Calu3 (cell line): ENCODE measurements at regions not wholly inside any gene's neighbourhood (a gene's known extent, or its start where the extent isn't known, plus 50 kb on each side); places are given as distances from the start of the nearest gene placed in this dataset.

Source experiments
- BruUV-seq: library from RNA; stranded (reverse); fragments of 400-500 nt; replicated peaks from 2 replicates; lab custom pipeline; 2021; lab: Mats Ljungman, UMichigan
- CTCF ChIA-PET: fragments of 300-600 bp; sonication (Branson Sonifier 250); formaldehyde crosslinking; loops from one replicate; lab custom pipeline; 2022; ENCODE audit warnings: antibody characterized with exemption; lab: Charles Lee
- DNase-seq: peaks from one replicate; pipeline ENCODE4 v3.0.0; 2022
- H3K27ac Mint-ChIP-seq: one replicate; pipeline ENCODE4 v1.8.0; 2022; ENCODE audit warnings: mixed read lengths; ENCODE audit not compliant: unreplicated experiment
- H3K27me3 Mint-ChIP-seq: one replicate; pipeline ENCODE4 v1.8.0; 2022; ENCODE audit warnings: mixed read lengths; ENCODE audit not compliant: unreplicated experiment
- H3K36me3 Mint-ChIP-seq: one replicate; pipeline ENCODE4 v1.8.0; 2022; ENCODE audit warnings: mild to moderate bottlenecking, moderate library complexity, mixed read lengths; ENCODE audit not compliant: insufficient read depth, unreplicated experiment
- H3K4me1 Mint-ChIP-seq: one replicate; pipeline ENCODE4 v1.8.0; 2022; ENCODE audit warnings: mild to moderate bottlenecking, low read depth, mixed read lengths; ENCODE audit not compliant: unreplicated experiment
- H3K4me3 Mint-ChIP-seq: one replicate; pipeline ENCODE4 v1.8.0; 2022; ENCODE audit warnings: mild to moderate bottlenecking, low read depth, moderate library complexity, mixed read lengths; ENCODE audit not compliant: unreplicated experiment
- H3K9me3 Mint-ChIP-seq: one replicate; pipeline ENCODE4 v1.8.0; 2022; ENCODE audit warnings: low read depth, mixed read lengths; ENCODE audit not compliant: unreplicated experiment
- intact Hi-C: fragments of 100-400 bp; cut with micrococcal nuclease; formaldehyde crosslinking; loops from one replicate; pipeline ENCODE4 v1.10.0; 2022; ENCODE audit not compliant: unreplicated experiment
- TF ChIP-seq, protein P1 (sequence below): fragments of 200-600 bp; IDR thresholded peaks from one replicate; pipeline ENCODE4 v1.8.0; 2022; ENCODE audit warnings: antibody characterized with exemption; ENCODE audit not compliant: unreplicated experiment

DNA sequence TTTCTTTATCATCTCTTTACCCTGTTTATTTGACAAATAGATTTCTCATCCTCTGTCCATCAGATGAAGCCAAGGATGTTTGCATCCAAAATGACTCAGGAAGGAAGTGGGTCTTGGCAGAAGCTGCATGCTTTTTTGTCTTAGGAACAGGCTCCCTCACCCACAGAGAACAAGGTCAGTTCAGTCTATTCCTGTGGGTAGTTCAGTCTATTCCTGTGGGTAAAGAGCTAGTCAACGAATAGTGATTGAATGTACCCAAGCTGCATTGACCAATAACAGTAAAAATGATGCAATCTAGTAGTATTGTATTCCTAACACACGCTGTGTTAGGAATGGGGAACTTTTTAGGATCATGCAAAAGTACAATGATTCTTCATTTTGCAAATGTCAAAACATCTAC is 290.8 kb upstream of the TANK start:
- BruUV-seq, result no TSS peak
- TF ChIP-seq, protein P1, sequence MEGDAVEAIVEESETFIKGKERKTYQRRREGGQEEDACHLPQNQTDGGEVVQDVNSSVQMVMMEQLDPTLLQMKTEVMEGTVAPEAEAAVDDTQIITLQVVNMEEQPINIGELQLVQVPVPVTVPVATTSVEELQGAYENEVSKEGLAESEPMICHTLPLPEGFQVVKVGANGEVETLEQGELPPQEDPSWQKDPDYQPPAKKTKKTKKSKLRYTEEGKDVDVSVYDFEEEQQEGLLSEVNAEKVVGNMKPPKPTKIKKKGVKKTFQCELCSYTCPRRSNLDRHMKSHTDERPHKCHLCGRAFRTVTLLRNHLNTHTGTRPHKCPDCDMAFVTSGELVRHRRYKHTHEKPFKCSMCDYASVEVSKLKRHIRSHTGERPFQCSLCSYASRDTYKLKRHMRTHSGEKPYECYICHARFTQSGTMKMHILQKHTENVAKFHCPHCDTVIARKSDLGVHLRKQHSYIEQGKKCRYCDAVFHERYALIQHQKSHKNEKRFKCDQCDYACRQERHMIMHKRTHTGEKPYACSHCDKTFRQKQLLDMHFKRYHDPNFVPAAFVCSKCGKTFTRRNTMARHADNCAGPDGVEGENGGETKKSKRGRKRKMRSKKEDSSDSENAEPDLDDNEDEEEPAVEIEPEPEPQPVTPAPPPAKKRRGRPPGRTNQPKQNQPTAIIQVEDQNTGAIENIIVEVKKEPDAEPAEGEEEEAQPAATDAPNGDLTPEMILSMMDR, result no peak

GRCh38 chr2:160870729-160871465 is 289.3 kb upstream of the TANK start:
- DNase-seq, result no peak
- H3K4me1 Mint-ChIP-seq, result no peaks in the 10 kb centered on the region
- H3K27me3 Mint-ChIP-seq, result no peaks in the 10 kb centered on the region
- TF ChIP-seq, protein P1, result no peak
- intact Hi-C loops, result no loop called here
- no peaks in the 10 kb centered on the region for H3K36me3 Mint-ChIP-seq
- no peak overlapping the region for H3K4me3 Mint-ChIP-seq
- H3K27ac Mint-ChIP-seq, result no peak overlapping the region
- H3K9me3 Mint-ChIP-seq, result no peaks in the 10 kb centered on the region
- CTCF ChIA-PET, result interaction anchor here (0.7 kb wide), 1 partner anchor 11 kb away, joined by 3 read pairs; no protein-coding TSS in a partner anchor
- no TSS peak for BruUV-seq

More for the DNA sequence above, 290.8 kb upstream of the TANK start:
- DNase-seq, result no peak
- Mint-ChIP-seq H3K9me3 (no peaks in the 10 kb centered on the region), H3K4me3 (no peak overlapping the region), H3K27ac (no peak overlapping the region), H3K36me3 (no peaks in the 10 kb centered on the region), H3K4me1 (no peaks in the 10 kb centered on the region), H3K27me3 (no peaks in the 10 kb centered on the region)
- intact Hi-C loops, result no loop called here
- CTCF ChIA-PET, result no interaction called here

- no peak overlapping the region for H3K4me3 Mint-ChIP-seq
- no peaks in the 10 kb centered on the region for H3K4me1 Mint-ChIP-seq
- H3K27ac Mint-ChIP-seq, result no peak overlapping the region
- CTCF ChIA-PET, result interaction anchor here (0.7 kb wide), 1 partner anchor 12 kb away, joined by 3 read pairs; no protein-coding TSS in a partner anchor
- H3K9me3 Mint-ChIP-seq, result no peaks in the 10 kb centered on the region
- DNase-seq, result no peak
- H3K36me3 Mint-ChIP-seq, result no peaks in the 10 kb centered on the region
- BruUV-seq, result no TSS peak
- H3K27me3 Mint-ChIP-seq, result no peaks in the 10 kb centered on the region
- intact Hi-C loops, result no loop called here
- TF ChIP-seq, protein P1, result no peak
These were observed 288.3 kb upstream of the TANK start for GRCh38 chr2:160871953-160872352.

DNA sequence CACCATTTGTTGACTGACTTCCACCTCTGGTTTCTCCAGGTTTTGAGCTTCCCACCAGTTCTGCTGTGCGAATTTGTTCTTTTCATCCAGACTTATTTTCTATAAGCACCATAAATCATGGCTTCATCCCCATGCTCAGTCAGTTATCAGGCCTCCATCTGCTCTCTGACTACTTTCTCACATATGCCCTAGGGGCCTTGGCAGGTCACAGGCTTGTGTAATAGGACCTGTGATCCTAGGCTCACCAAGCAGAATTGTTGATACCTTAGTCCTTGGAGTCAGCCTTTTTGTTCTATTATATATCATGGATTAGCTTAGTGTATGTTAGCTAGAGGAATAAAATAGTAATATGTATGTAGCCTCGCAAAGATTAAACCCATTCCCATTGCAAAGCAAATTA is 284.2 kb upstream of the TANK start:
- CTCF ChIA-PET, result no interaction called here
- no TSS peak for BruUV-seq
- Mint-ChIP-seq H3K4me3 (no peak overlapping the region), H3K9me3 (no peaks in the 10 kb centered on the region), H3K4me1 (peaks cover 7% of the 10 kb centered on the region), H3K27me3 (no peaks in the 10 kb centered on the region), H3K27ac (no peak overlapping the region), H3K36me3 (no peaks in the 10 kb centered on the region)
- intact Hi-C loops, result no loop called here
- DNase-seq, result no peak
- TF ChIP-seq, protein P1, result no peak
